MG63 (cell line): ENCODE measurements at regions not wholly inside any gene's neighbourhood (a gene's known extent, or its start where the extent isn't known, plus 50 kb on each side); places are given as distances from the start of the nearest gene placed in this dataset.
"Not testable (repeated sequence)": the region's sequence is repeated elsewhere in the genome, so short reads cannot be mapped to it uniquely, and the experiment has no call there.

Experiments used
- DNase-seq: peaks from one replicate; pipeline ENCODE4 v3.0.0-alpha.2; 2020
- H3K27me3 ChIP-seq: fragments of 250-450 bp; sonication (Bioruptor Pico); 2 replicates; pipeline ENCODE4 v1.5.1; 2020; ENCODE audit warnings: mild to moderate bottlenecking, moderate library complexity
- H3K36me3 ChIP-seq: fragments of 250-450 bp; sonication (Bioruptor Pico); 2 replicates; pipeline ENCODE4 v1.5.1; 2020; ENCODE audit warnings: mild to moderate bottlenecking, moderate library complexity
- H3K4me3 ChIP-seq: fragments of 250-450 bp; sonication (Bioruptor Pico); 2 replicates; pipeline ENCODE4 v1.5.1; 2020; ENCODE audit warnings: mild to moderate bottlenecking, moderate library complexity
- H3K9me3 ChIP-seq: fragments of 250-450 bp; sonication (Bioruptor Pico); 2 replicates; pipeline ENCODE4 v1.5.1; 2020; ENCODE audit warnings: mild to moderate bottlenecking, moderate library complexity

GRCh38 chr5:21471691-21472090 lies 1381.5 kb downstream of the CDH12 start:
- H3K36me3 ChIP-seq, H3K9me3 ChIP-seq, DNase-seq, H3K4me3 ChIP-seq, H3K27me3 ChIP-seq: not testable (repeated sequence)

GRCh38 chr5:21469523-21470101 lies 1383.5 kb downstream of the CDH12 start:
- not testable (repeated sequence) for H3K36me3 ChIP-seq, H3K9me3 ChIP-seq, H3K4me3 ChIP-seq, H3K27me3 ChIP-seq
- peak; percentile 28 for DNase-seq

- H3K27me3 ChIP-seq, H3K4me3 ChIP-seq, DNase-seq, H3K9me3 ChIP-seq, H3K36me3 ChIP-seq: not testable (repeated sequence)
These were observed 1385.6 kb downstream of the CDH12 start for GRCh38 chr5:21467544-21467943.

- not testable (repeated sequence) for H3K9me3 ChIP-seq, H3K36me3 ChIP-seq, DNase-seq, H3K27me3 ChIP-seq
- peak overlapping the region; percentile 100 for H3K4me3 ChIP-seq
These were observed 1393.4 kb downstream of the CDH12 start for GRCh38 chr5:21459744-21460073.

- Histone ChIP-seq H3K36me3 (no peaks in the 10 kb centered on the region), H3K9me3 (peaks cover 2% of the 10 kb centered on the region; the same call in 1 of the 2 replicates), H3K4me3 (no peak overlapping the region), H3K27me3 (peaks cover 2% of the 10 kb centered on the region; the same call in 1 of the 2 replicates)
- DNase-seq = no peak
These were observed 1400.7 kb downstream of the CDH12 start for GRCh38 chr5:21452449-21452848.

GRCh38 chr5:21432646-21433045 lies 1420.5 kb downstream of the CDH12 start:
- DNase-seq = no peak
- no peaks in the 10 kb centered on the region for H3K36me3 ChIP-seq
- H3K27me3 ChIP-seq = no peaks in the 10 kb centered on the region
- H3K9me3 ChIP-seq = no peaks in the 10 kb centered on the region
- no peak overlapping the region for H3K4me3 ChIP-seq

- Histone ChIP-seq H3K4me3 (no peak overlapping the region), H3K36me3 (no peaks in the 10 kb centered on the region), H3K27me3 (no peaks in the 10 kb centered on the region), H3K9me3 (no peaks in the 10 kb centered on the region)
- no peak for DNase-seq
These were observed 1428.2 kb downstream of the CDH12 start for GRCh38 chr5:21424907-21425306.

- Histone ChIP-seq H3K9me3 (no peaks in the 10 kb centered on the region), H3K27me3 (no peaks in the 10 kb centered on the region), H3K4me3 (no peak overlapping the region), H3K36me3 (no peaks in the 10 kb centered on the region)
- no peak for DNase-seq
These were observed 1431.4 kb upstream of the CDH18 start for GRCh38 chr5:21419383-21419782.

- not testable (repeated sequence) for H3K27me3 ChIP-seq, H3K36me3 ChIP-seq, DNase-seq, H3K4me3 ChIP-seq, H3K9me3 ChIP-seq
These were observed 1414.1 kb upstream of the CDH18 start for GRCh38 chr5:21402089-21402488.

- no peak for DNase-seq
- H3K9me3 ChIP-seq = no peaks in the 10 kb centered on the region
- no peak overlapping the region for H3K4me3 ChIP-seq
- no peaks in the 10 kb centered on the region for H3K27me3 ChIP-seq
- H3K36me3 ChIP-seq = no peaks in the 10 kb centered on the region
These were observed 1410.5 kb upstream of the CDH18 start for GRCh38 chr5:21398511-21398910.

GRCh38 chr5:21397693-21398092 lies 1409.7 kb upstream of the CDH18 start:
- H3K4me3 ChIP-seq = no peak overlapping the region
- no peak for DNase-seq
- H3K36me3 ChIP-seq = no peaks in the 10 kb centered on the region
- no peaks in the 10 kb centered on the region for H3K27me3 ChIP-seq
- no peaks in the 10 kb centered on the region for H3K9me3 ChIP-seq

GRCh38 chr5:21391506-21391905 lies 1403.5 kb upstream of the CDH18 start:
- no peak for DNase-seq
- Histone ChIP-seq H3K9me3 (no peaks in the 10 kb centered on the region), H3K36me3 (no peaks in the 10 kb centered on the region), H3K4me3 (no peak overlapping the region), H3K27me3 (no peaks in the 10 kb centered on the region)

- H3K4me3 ChIP-seq, H3K36me3 ChIP-seq, H3K9me3 ChIP-seq, DNase-seq, H3K27me3 ChIP-seq: not testable (repeated sequence)
These were observed 1372.8 kb upstream of the CDH18 start for GRCh38 chr5:21360754-21361153.

GRCh38 chr5:21341948-21342261 lies 1353.9 kb upstream of the CDH18 start:
- not testable (repeated sequence) for H3K27me3 ChIP-seq, H3K9me3 ChIP-seq, DNase-seq, H3K4me3 ChIP-seq, H3K36me3 ChIP-seq

- not testable (repeated sequence) for H3K4me3 ChIP-seq, DNase-seq, H3K9me3 ChIP-seq, H3K27me3 ChIP-seq, H3K36me3 ChIP-seq
These were observed 1353.4 kb upstream of the CDH18 start for GRCh38 chr5:21341203-21341947.

- not testable (repeated sequence) for DNase-seq, H3K36me3 ChIP-seq, H3K4me3 ChIP-seq, H3K27me3 ChIP-seq, H3K9me3 ChIP-seq
These were observed 1352.2 kb upstream of the CDH18 start for GRCh38 chr5:21340233-21340632.

- H3K4me3 ChIP-seq, H3K36me3 ChIP-seq, H3K9me3 ChIP-seq, H3K27me3 ChIP-seq: not testable (repeated sequence)
- DNase-seq = peak; percentile 2
These were observed 1348.5 kb upstream of the CDH18 start for GRCh38 chr5:21336478-21336877.

- H3K4me3 ChIP-seq, H3K9me3 ChIP-seq, DNase-seq, H3K36me3 ChIP-seq, H3K27me3 ChIP-seq: not testable (repeated sequence)
These were observed 1327.4 kb upstream of the CDH18 start for GRCh38 chr5:21315376-21315775.

GRCh38 chr5:21301205-21301604 lies 1313.2 kb upstream of the CDH18 start:
- H3K4me3 ChIP-seq, H3K36me3 ChIP-seq, DNase-seq, H3K9me3 ChIP-seq, H3K27me3 ChIP-seq: not testable (repeated sequence)
